GM23338 (cell line): ENCODE measurements at regions not wholly inside any gene's neighbourhood (a gene's known extent, or its start where the extent isn't known, plus 50 kb on each side); places are given as distances from the start of the nearest gene placed in this dataset.

Source experiments
- CREB1 ChIP-seq: fragments of 250-450 bp; sonication (Bioruptor Pico); IDR thresholded peaks from 2 replicates; pipeline ENCODE4 v1.5.0; 2020; ENCODE audit warnings: low read depth, mild to moderate bottlenecking, moderate library complexity
- EZH2 ChIP-seq: fragments of 200-600 bp; sonication (generic); IDR thresholded peaks from one replicate; pipeline ENCODE4 v1.8.0; 2017; ENCODE audit warnings: antibody characterized with exemption, mild to moderate bottlenecking, low read depth; ENCODE audit not compliant: unreplicated experiment
- EZH2phosphoT487 ChIP-seq: fragments of 200-600 bp; sonication (generic); IDR thresholded peaks from one replicate; pipeline ENCODE4 v1.8.1; 2018; ENCODE audit warnings: antibody characterized with exemption; ENCODE audit not compliant: unreplicated experiment
- JUNB ChIP-seq: IDR thresholded peaks from one replicate; pipeline ENCODE4 v1.6.1; 2016; ENCODE audit warnings: antibody characterized with exemption; ENCODE audit not compliant: unreplicated experiment
- POLR2AphosphoS5 ChIP-seq: IDR thresholded peaks from 2 replicates; pipeline ENCODE4 v1.6.1; 2016; ENCODE audit warnings: antibody characterized with exemption, low read depth
- ZNF114 ChIP-seq: fragments of 250-450 bp; sonication (Bioruptor Pico); IDR thresholded peaks from 2 replicates; pipeline ENCODE4 v1.5.0; 2020; ENCODE audit warnings: mild to moderate bottlenecking, moderate library complexity
- TF ChIP-seq, protein P1 (sequence below), 2 experiments: fragments of 200-600 bp in 1 of 2; sonication (generic) in 1 of 2; conservative IDR thresholded peaks; 2 replicates each; pipeline versions ENCODE4 v1.5.1 to v1.6.1; 2016 to 2017; ENCODE audit warnings: antibody characterized with exemption in 2 of 2, low read depth in 2 of 2, mild to moderate bottlenecking in 2 of 2, moderate library complexity in 1 of 2
- TF ChIP-seq, protein P2 (sequence below): IDR thresholded peaks from one replicate; pipeline ENCODE4 v1.6.1; 2018; ENCODE audit warnings: antibody characterized with exemption; ENCODE audit not compliant: unreplicated experiment
- TF ChIP-seq, protein P3 (sequence below): fragments of 250-450 bp; sonication (Bioruptor Pico); IDR thresholded peaks from 2 replicates; pipeline ENCODE4 v1.5.0; 2020; ENCODE audit warnings: mild to moderate bottlenecking, moderate library complexity

DNA sequence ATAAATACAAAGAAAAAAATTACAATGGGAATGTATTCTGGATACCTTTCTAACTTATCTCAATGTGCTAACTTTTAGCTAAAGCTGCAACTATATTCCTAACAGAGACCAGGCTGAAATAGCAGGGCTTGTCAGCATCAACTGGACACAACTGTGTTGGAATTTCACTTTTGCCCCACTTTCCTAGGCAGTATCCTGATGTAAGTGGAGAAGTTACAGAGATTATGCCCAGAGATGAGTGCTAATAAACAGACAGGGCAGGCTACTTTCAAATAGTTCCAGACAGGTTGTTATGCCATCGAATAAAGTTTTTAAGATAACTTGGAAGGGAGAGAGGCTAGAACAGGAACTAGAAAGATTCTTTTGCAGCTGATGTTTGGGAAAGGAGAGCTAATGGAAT is 201.9 kb downstream of the KCTD12 start:
- TF ChIP-seq, protein P1, sequence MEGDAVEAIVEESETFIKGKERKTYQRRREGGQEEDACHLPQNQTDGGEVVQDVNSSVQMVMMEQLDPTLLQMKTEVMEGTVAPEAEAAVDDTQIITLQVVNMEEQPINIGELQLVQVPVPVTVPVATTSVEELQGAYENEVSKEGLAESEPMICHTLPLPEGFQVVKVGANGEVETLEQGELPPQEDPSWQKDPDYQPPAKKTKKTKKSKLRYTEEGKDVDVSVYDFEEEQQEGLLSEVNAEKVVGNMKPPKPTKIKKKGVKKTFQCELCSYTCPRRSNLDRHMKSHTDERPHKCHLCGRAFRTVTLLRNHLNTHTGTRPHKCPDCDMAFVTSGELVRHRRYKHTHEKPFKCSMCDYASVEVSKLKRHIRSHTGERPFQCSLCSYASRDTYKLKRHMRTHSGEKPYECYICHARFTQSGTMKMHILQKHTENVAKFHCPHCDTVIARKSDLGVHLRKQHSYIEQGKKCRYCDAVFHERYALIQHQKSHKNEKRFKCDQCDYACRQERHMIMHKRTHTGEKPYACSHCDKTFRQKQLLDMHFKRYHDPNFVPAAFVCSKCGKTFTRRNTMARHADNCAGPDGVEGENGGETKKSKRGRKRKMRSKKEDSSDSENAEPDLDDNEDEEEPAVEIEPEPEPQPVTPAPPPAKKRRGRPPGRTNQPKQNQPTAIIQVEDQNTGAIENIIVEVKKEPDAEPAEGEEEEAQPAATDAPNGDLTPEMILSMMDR (conservative IDR thresholded peaks at IDR 0.05; ENCODE audit: low read depth in 2 of 2) = no peak
- TF ChIP-seq EZH2 = no peak
- TF ChIP-seq, protein P2, sequence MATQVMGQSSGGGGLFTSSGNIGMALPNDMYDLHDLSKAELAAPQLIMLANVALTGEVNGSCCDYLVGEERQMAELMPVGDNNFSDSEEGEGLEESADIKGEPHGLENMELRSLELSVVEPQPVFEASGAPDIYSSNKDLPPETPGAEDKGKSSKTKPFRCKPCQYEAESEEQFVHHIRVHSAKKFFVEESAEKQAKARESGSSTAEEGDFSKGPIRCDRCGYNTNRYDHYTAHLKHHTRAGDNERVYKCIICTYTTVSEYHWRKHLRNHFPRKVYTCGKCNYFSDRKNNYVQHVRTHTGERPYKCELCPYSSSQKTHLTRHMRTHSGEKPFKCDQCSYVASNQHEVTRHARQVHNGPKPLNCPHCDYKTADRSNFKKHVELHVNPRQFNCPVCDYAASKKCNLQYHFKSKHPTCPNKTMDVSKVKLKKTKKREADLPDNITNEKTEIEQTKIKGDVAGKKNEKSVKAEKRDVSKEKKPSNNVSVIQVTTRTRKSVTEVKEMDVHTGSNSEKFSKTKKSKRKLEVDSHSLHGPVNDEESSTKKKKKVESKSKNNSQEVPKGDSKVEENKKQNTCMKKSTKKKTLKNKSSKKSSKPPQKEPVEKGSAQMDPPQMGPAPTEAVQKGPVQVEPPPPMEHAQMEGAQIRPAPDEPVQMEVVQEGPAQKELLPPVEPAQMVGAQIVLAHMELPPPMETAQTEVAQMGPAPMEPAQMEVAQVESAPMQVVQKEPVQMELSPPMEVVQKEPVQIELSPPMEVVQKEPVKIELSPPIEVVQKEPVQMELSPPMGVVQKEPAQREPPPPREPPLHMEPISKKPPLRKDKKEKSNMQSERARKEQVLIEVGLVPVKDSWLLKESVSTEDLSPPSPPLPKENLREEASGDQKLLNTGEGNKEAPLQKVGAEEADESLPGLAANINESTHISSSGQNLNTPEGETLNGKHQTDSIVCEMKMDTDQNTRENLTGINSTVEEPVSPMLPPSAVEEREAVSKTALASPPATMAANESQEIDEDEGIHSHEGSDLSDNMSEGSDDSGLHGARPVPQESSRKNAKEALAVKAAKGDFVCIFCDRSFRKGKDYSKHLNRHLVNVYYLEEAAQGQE = no peak
- TF ChIP-seq POLR2AphosphoS5 = no peak
- no peak for TF ChIP-seq EZH2phosphoT487
- TF ChIP-seq CREB1 (CRISPR knock-in tag) = no peak
- no peak for TF ChIP-seq JUNB
- TF ChIP-seq, protein P3, sequence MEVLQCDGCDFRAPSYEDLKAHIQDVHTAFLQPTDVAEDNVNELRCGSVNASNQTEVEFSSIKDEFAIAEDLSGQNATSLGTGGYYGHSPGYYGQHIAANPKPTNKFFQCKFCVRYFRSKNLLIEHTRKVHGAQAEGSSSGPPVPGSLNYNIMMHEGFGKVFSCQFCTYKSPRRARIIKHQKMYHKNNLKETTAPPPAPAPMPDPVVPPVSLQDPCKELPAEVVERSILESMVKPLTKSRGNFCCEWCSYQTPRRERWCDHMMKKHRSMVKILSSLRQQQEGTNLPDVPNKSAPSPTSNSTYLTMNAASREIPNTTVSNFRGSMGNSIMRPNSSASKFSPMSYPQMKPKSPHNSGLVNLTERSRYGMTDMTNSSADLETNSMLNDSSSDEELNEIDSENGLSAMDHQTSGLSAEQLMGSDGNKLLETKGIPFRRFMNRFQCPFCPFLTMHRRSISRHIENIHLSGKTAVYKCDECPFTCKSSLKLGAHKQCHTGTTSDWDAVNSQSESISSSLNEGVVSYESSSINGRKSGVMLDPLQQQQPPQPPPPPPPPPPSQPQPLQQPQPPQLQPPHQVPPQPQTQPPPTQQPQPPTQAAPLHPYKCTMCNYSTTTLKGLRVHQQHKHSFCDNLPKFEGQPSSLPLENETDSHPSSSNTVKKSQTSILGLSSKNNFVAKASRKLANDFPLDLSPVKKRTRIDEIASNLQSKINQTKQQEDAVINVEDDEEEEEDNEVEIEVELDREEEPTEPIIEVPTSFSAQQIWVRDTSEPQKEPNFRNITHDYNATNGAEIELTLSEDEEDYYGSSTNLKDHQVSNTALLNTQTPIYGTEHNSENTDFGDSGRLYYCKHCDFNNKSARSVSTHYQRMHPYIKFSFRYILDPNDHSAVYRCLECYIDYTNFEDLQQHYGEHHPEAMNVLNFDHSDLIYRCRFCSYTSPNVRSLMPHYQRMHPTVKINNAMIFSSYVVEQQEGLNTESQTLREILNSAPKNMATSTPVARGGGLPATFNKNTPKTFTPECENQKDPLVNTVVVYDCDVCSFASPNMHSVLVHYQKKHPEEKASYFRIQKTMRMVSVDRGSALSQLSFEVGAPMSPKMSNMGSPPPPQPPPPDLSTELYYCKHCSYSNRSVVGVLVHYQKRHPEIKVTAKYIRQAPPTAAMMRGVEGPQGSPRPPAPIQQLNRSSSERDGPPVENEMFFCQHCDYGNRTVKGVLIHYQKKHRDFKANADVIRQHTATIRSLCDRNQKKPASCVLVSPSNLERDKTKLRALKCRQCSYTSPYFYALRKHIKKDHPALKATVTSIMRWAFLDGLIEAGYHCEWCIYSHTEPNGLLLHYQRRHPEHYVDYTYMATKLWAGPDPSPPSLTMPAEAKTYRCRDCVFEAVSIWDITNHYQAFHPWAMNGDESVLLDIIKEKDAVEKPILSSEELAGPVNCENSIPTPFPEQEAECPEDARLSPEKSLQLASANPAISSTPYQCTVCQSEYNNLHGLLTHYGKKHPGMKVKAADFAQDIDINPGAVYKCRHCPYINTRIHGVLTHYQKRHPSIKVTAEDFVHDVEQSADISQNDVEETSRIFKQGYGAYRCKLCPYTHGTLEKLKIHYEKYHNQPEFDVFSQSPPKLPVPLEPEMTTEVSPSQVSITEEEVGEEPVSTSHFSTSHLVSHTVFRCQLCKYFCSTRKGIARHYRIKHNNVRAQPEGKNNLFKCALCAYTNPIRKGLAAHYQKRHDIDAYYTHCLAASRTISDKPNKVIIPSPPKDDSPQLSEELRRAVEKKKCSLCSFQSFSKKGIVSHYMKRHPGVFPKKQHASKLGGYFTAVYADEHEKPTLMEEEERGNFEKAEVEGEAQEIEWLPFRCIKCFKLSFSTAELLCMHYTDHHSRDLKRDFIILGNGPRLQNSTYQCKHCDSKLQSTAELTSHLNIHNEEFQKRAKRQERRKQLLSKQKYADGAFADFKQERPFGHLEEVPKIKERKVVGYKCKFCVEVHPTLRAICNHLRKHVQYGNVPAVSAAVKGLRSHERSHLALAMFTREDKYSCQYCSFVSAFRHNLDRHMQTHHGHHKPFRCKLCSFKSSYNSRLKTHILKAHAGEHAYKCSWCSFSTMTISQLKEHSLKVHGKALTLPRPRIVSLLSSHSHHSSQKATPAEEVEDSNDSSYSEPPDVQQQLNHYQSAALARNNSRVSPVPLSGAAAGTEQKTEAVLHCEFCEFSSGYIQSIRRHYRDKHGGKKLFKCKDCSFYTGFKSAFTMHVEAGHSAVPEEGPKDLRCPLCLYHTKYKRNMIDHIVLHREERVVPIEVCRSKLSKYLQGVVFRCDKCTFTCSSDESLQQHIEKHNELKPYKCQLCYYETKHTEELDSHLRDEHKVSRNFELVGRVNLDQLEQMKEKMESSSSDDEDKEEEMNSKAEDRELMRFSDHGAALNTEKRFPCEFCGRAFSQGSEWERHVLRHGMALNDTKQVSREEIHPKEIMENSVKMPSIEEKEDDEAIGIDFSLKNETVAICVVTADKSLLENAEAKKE = no peak
- no peak for TF ChIP-seq ZNF114 (CRISPR knock-in tag)
